ENCODE measurements at regions not wholly inside any gene's neighbourhood (a gene's known extent, or its start where the extent isn't known, plus 50 kb on each side); places are given as distances from the start of the nearest gene placed in this dataset.

GRCh38 chr1:58090640-58091039 is 455.9 kb downstream of the OMA1 start:
- Mint-ChIP-seq H3K27ac (no peak overlapping the region), H3K36me3 (no peaks in the 10 kb centered on the region)
- no peak for DNase-seq

GRCh38 chr1:58089898-58090534 is 456.5 kb downstream of the OMA1 start:
- Mint-ChIP-seq H3K9me3 (no peaks in the 10 kb centered on the region), H3K36me3 (no peaks in the 10 kb centered on the region), H3K4me1 (no peaks in the 10 kb centered on the region), H3K4me3 (no peak overlapping the region), H3K27me3 (peaks cover 6% of the 10 kb centered on the region), H3K27ac (no peak overlapping the region)
- no peak for DNase-seq

More at GRCh38 chr1:58090640-58091039, 455.9 kb downstream of the OMA1 start:
- no peak overlapping the region for H3K4me3 Mint-ChIP-seq
- H3K27me3 Mint-ChIP-seq = peaks cover 6% of the 10 kb centered on the region
- H3K4me1 Mint-ChIP-seq = no peaks in the 10 kb centered on the region
- H3K9me3 Mint-ChIP-seq = no peaks in the 10 kb centered on the region

- Mint-ChIP-seq H3K9me3 (no peaks in the 10 kb centered on the region), H3K27ac (no peak overlapping the region)
- DNase-seq = no peak
Observed at GRCh38 chr1:58084266-58084665, 462.3 kb downstream of the OMA1 start.

GRCh38 chr1:58082596-58082995 is 463.9 kb downstream of the OMA1 start:
- Mint-ChIP-seq H3K27ac (no peak overlapping the region), H3K27me3 (peaks cover 6% of the 10 kb centered on the region)

More at GRCh38 chr1:58084266-58084665, 462.3 kb downstream of the OMA1 start:
- Mint-ChIP-seq H3K27me3 (peaks cover 6% of the 10 kb centered on the region), H3K4me1 (no peaks in the 10 kb centered on the region), H3K36me3 (no peaks in the 10 kb centered on the region), H3K4me3 (no peak overlapping the region)

GRCh38 chr1:58076258-58076657 is 470.3 kb downstream of the OMA1 start:
- no peak for DNase-seq
- Mint-ChIP-seq H3K27me3 (no peaks in the 10 kb centered on the region), H3K4me3 (no peak overlapping the region), H3K27ac (no peak overlapping the region), H3K4me1 (no peaks in the 10 kb centered on the region), H3K9me3 (no peaks in the 10 kb centered on the region), H3K36me3 (no peaks in the 10 kb centered on the region)

More at GRCh38 chr1:58082596-58082995, 463.9 kb downstream of the OMA1 start:
- H3K4me3 Mint-ChIP-seq = no peak overlapping the region
- H3K4me1 Mint-ChIP-seq = no peaks in the 10 kb centered on the region
- no peaks in the 10 kb centered on the region for H3K9me3 Mint-ChIP-seq
- no peaks in the 10 kb centered on the region for H3K36me3 Mint-ChIP-seq
- DNase-seq = no peak

- H3K27me3 Mint-ChIP-seq = no peaks in the 10 kb centered on the region
- DNase-seq = no peak
- no peaks in the 10 kb centered on the region for H3K36me3 Mint-ChIP-seq
- no peaks in the 10 kb centered on the region for H3K9me3 Mint-ChIP-seq
- H3K4me3 Mint-ChIP-seq = no peak overlapping the region
- no peak overlapping the region for H3K27ac Mint-ChIP-seq
- no peaks in the 10 kb centered on the region for H3K4me1 Mint-ChIP-seq
Observed at GRCh38 chr1:58075188-58075578, 471.3 kb downstream of the OMA1 start.

GRCh38 chr1:58072450-58072849 is 474.1 kb downstream of the OMA1 start:
- Mint-ChIP-seq H3K36me3 (no peaks in the 10 kb centered on the region), H3K4me1 (no peaks in the 10 kb centered on the region), H3K27me3 (no peaks in the 10 kb centered on the region), H3K27ac (no peak overlapping the region), H3K4me3 (no peak overlapping the region), H3K9me3 (no peaks in the 10 kb centered on the region)
- DNase-seq = no peak

- Mint-ChIP-seq H3K36me3 (no peaks in the 10 kb centered on the region), H3K4me3 (no peak overlapping the region), H3K27me3 (no peaks in the 10 kb centered on the region), H3K9me3 (no peaks in the 10 kb centered on the region), H3K4me1 (no peaks in the 10 kb centered on the region), H3K27ac (no peak overlapping the region)
- no peak for DNase-seq
Observed at GRCh38 chr1:58067082-58067481, 479.4 kb downstream of the OMA1 start.

- Mint-ChIP-seq H3K36me3 (no peaks in the 10 kb centered on the region), H3K9me3 (no peaks in the 10 kb centered on the region), H3K4me1 (no peaks in the 10 kb centered on the region)
Observed at GRCh38 chr1:58065520-58065919, 481.0 kb downstream of the OMA1 start.

GRCh38 chr1:58064166-58064565 is 482.4 kb downstream of the OMA1 start:
- Mint-ChIP-seq H3K9me3 (no peaks in the 10 kb centered on the region), H3K27ac (no peak overlapping the region), H3K4me3 (no peak overlapping the region), H3K36me3 (no peaks in the 10 kb centered on the region), H3K4me1 (no peaks in the 10 kb centered on the region), H3K27me3 (no peaks in the 10 kb centered on the region)
- no peak for DNase-seq

More at GRCh38 chr1:58065520-58065919, 481.0 kb downstream of the OMA1 start:
- Mint-ChIP-seq H3K4me3 (no peak overlapping the region), H3K27ac (no peak overlapping the region), H3K27me3 (no peaks in the 10 kb centered on the region)
- DNase-seq = no peak

- no peaks in the 10 kb centered on the region for H3K4me1 Mint-ChIP-seq
- no peak for DNase-seq
- no peaks in the 10 kb centered on the region for H3K27me3 Mint-ChIP-seq
- H3K27ac Mint-ChIP-seq = no peak overlapping the region
- H3K9me3 Mint-ChIP-seq = no peaks in the 10 kb centered on the region
- no peaks in the 10 kb centered on the region for H3K36me3 Mint-ChIP-seq
- no peak overlapping the region for H3K4me3 Mint-ChIP-seq
Observed at GRCh38 chr1:58063095-58063494, 483.4 kb downstream of the OMA1 start.

- Mint-ChIP-seq H3K9me3 (no peaks in the 10 kb centered on the region), H3K27ac (no peak overlapping the region)
Observed at GRCh38 chr1:58062635-58063034, 483.9 kb downstream of the OMA1 start.

GRCh38 chr1:58060559-58061170 is 485.9 kb downstream of the OMA1 start:
- Mint-ChIP-seq H3K36me3 (no peaks in the 10 kb centered on the region), H3K4me3 (no peak overlapping the region), H3K27me3 (no peaks in the 10 kb centered on the region), H3K27ac (no peak overlapping the region), H3K9me3 (no peaks in the 10 kb centered on the region), H3K4me1 (no peaks in the 10 kb centered on the region)
- DNase-seq = no peak

More at GRCh38 chr1:58062635-58063034, 483.9 kb downstream of the OMA1 start:
- Mint-ChIP-seq H3K27me3 (no peaks in the 10 kb centered on the region), H3K4me1 (no peaks in the 10 kb centered on the region), H3K36me3 (no peaks in the 10 kb centered on the region), H3K4me3 (no peak overlapping the region)
- no peak for DNase-seq

GRCh38 chr1:58059789-58060188 is 486.7 kb downstream of the OMA1 start:
- Mint-ChIP-seq H3K4me1 (no peaks in the 10 kb centered on the region), H3K36me3 (no peaks in the 10 kb centered on the region), H3K9me3 (no peaks in the 10 kb centered on the region), H3K27ac (no peak overlapping the region), H3K4me3 (no peak overlapping the region), H3K27me3 (no peaks in the 10 kb centered on the region)
- DNase-seq = no peak

GRCh38 chr1:58058323-58058722 is 488.2 kb downstream of the OMA1 start:
- no peak overlapping the region for H3K27ac Mint-ChIP-seq
- no peaks in the 10 kb centered on the region for H3K9me3 Mint-ChIP-seq
- H3K4me1 Mint-ChIP-seq = no peaks in the 10 kb centered on the region
- H3K4me3 Mint-ChIP-seq = no peak overlapping the region
- no peak for DNase-seq
- H3K36me3 Mint-ChIP-seq = no peaks in the 10 kb centered on the region
- H3K27me3 Mint-ChIP-seq = no peaks in the 10 kb centered on the region

GRCh38 chr1:58057826-58058225 is 488.7 kb downstream of the OMA1 start:
- H3K27me3 Mint-ChIP-seq = no peaks in the 10 kb centered on the region
- no peaks in the 10 kb centered on the region for H3K4me1 Mint-ChIP-seq
- DNase-seq = no peak
- no peak overlapping the region for H3K27ac Mint-ChIP-seq
- no peak overlapping the region for H3K4me3 Mint-ChIP-seq
- H3K36me3 Mint-ChIP-seq = no peaks in the 10 kb centered on the region
- H3K9me3 Mint-ChIP-seq = no peaks in the 10 kb centered on the region

All from activated naive CD8-positive, alpha-beta T cell treated with anti-CD3 and anti-CD28 coated beads for 36 hours (primary cell).